ENCODE measurements at regions not wholly inside any gene's neighbourhood (a gene's known extent, or its start where the extent isn't known, plus 50 kb on each side); places are given as distances from the start of the nearest gene placed in this dataset.

DNA sequence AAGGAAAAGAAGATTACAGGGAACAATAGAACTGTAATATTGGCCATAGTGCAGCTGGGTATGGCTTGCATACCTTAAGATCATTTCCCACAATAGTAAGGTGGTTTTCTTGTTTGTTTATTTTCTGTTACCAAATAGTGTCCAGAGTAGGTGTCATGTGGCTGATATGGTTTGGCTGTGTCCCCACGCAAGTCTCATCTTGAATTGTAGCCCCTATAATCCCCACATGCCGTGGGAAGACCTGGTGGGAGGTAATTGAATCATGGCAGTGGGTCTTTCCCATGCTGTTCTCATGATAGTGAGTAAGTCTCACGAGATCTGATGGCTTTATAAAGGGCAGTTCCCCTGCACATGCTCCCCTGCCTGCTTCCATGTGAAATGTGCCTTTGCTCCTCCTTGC is 190.1 kb downstream of the ICOS start:
- Histone ChIP-seq H3K4me2 (ENCODE audit: insufficient read depth, insufficient read length, low read length) (no peak overlapping the region), H3K4me1 (ENCODE audit: insufficient read depth, low read length) (peaks cover 3% of the 10 kb centered on the region; the same call in 1 of the 2 replicates), H2BK20ac (ENCODE audit: low read depth, low read length, poor library complexity, severe bottlenecking) (no peak overlapping the region), H3K79me2 (ENCODE audit: insufficient read depth, low read length) (no peaks in the 10 kb centered on the region), H3K79me1 (ENCODE audit: insufficient read depth, low read depth, low read length, poor library complexity, severe bottlenecking) (no peaks in the 10 kb centered on the region), H2AK5ac (ENCODE audit: insufficient read length, low read length) (no peak overlapping the region), H2BK15ac (ENCODE audit: low read depth, low read length) (no peak overlapping the region), H4K20me1 (ENCODE audit: control insufficient read depth, insufficient read depth, insufficient read length) (no peaks in the 10 kb centered on the region), H4K5ac (ENCODE audit: insufficient read length, low read depth, low read length) (no peak overlapping the region), H3K56ac (ENCODE audit: insufficient read length, low read depth, low read length) (no peak overlapping the region), H3K9ac (ENCODE audit: extremely low read depth, insufficient read length, low read length) (no peak overlapping the region), H3K27me3 (ENCODE audit: insufficient read depth, low read length) (no peaks in the 10 kb centered on the region), H2BK5ac (ENCODE audit: insufficient read length, low read length) (no peak overlapping the region), H3K27ac (ENCODE audit: insufficient read length, low read depth, low read length) (no peak overlapping the region), H4K8ac (replicated peaks; ENCODE audit: insufficient read length, low read depth, low read length) (no peak overlapping the region), H2AFZ (ENCODE audit: low read length) (no peak overlapping the region), H3K18ac (ENCODE audit: insufficient read length, low read depth, low read length) (no peak overlapping the region), H3K23ac (ENCODE audit: insufficient read length, low read depth, low read length) (no peak overlapping the region), H3K23me2 (ENCODE audit: insufficient read length, low read depth, low read length, poor library complexity, severe bottlenecking) (no peaks in the 10 kb centered on the region), H4K91ac (ENCODE audit: insufficient read length, low read depth, low read length) (no peak overlapping the region), H3K4ac (ENCODE audit: low read depth, low read length) (no peak overlapping the region), H3K14ac (ENCODE audit: insufficient read depth, low read length) (no peak overlapping the region), H3K9me3 (ENCODE audit: control insufficient read depth, low read depth, low read length) (no peaks in the 10 kb centered on the region), H2BK12ac (ENCODE audit: insufficient read length, low read depth, low read length) (no peak overlapping the region), H3T11ph (ENCODE audit: low read length) (no peak overlapping the region), H2BK120ac (ENCODE audit: low read depth, low read length, poor library complexity, severe bottlenecking) (no peak overlapping the region)
- WGBS (ENCODE audit: extremely low coverage, insufficient read length, low lambda C conversion rate) = no CpG with 5 or more reads among the region's 3 CpGs
- no peak overlapping the region for H3K27ac Mint-ChIP-seq
- no peaks in the 10 kb centered on the region for H3K36me3 Mint-ChIP-seq (ENCODE audit: insufficient read depth in 1 of 3, low read depth in 3 of 3)
- DNase-seq = no peak
- no peaks in the 10 kb centered on the region for H3K9me3 Mint-ChIP-seq
- no peaks in the 10 kb centered on the region for H3K27me3 Mint-ChIP-seq (ENCODE audit: low read depth)
- peaks cover 24% of the 10 kb centered on the region in 2 experiments for H3K4me1 Mint-ChIP-seq
- TF ChIP-seq, protein P1, sequence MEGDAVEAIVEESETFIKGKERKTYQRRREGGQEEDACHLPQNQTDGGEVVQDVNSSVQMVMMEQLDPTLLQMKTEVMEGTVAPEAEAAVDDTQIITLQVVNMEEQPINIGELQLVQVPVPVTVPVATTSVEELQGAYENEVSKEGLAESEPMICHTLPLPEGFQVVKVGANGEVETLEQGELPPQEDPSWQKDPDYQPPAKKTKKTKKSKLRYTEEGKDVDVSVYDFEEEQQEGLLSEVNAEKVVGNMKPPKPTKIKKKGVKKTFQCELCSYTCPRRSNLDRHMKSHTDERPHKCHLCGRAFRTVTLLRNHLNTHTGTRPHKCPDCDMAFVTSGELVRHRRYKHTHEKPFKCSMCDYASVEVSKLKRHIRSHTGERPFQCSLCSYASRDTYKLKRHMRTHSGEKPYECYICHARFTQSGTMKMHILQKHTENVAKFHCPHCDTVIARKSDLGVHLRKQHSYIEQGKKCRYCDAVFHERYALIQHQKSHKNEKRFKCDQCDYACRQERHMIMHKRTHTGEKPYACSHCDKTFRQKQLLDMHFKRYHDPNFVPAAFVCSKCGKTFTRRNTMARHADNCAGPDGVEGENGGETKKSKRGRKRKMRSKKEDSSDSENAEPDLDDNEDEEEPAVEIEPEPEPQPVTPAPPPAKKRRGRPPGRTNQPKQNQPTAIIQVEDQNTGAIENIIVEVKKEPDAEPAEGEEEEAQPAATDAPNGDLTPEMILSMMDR (conservative IDR thresholded peaks at IDR 0.05) = no peak
- H3K4me3 Mint-ChIP-seq = no peak overlapping the region

Measured in H9 (cell line).